ENCODE measurements at regions not wholly inside any gene's neighbourhood (a gene's known extent, or its start where the extent isn't known, plus 50 kb on each side); places are given as distances from the start of the nearest gene placed in this dataset.
"Not testable (repeated sequence)": the region's sequence is repeated elsewhere in the genome, so short reads cannot be mapped to it uniquely, and the experiment has no call there.

- DNase-seq = not testable (repeated sequence)
These were observed 100.5 kb upstream of the GRIN3A start for GRCh38 chr9:101838988-101839387.

GRCh38 chr9:101836021-101836420, 97.6 kb upstream of the GRIN3A start:
- no peak for DNase-seq

GRCh38 chr9:101832486-101832885, 94.0 kb upstream of the GRIN3A start:
- no peak for DNase-seq

GRCh38 chr9:101821450-101821849, 83.0 kb upstream of the GRIN3A start:
- not testable (repeated sequence) for DNase-seq

GRCh38 chr9:101820983-101821382, 82.5 kb upstream of the GRIN3A start:
- DNase-seq = not testable (repeated sequence)

GRCh38 chr9:101814064-101814463, 75.6 kb upstream of the GRIN3A start:
- DNase-seq = no peak

GRCh38 chr9:101807879-101808278, 69.4 kb upstream of the GRIN3A start:
- DNase-seq = not testable (repeated sequence)

- DNase-seq = no peak
These were observed 57.6 kb upstream of the GRIN3A start for GRCh38 chr9:101796044-101796443.

- DNase-seq = no peak
These were observed 56.7 kb upstream of the GRIN3A start for GRCh38 chr9:101795147-101795546.

- DNase-seq = no peak
These were observed 54.0 kb upstream of the GRIN3A start for GRCh38 chr9:101792475-101792874.

GRCh38 chr9:101791938-101792337, 53.5 kb upstream of the GRIN3A start:
- peak; percentile 4 for DNase-seq

GRCh38 chr9:101791533-101791932, 53.1 kb upstream of the GRIN3A start:
- DNase-seq = no peak
